NCI-H1105 treated with DMSO at 0.1 percent for 48 hours (cell line): ENCODE measurements at regions not wholly inside any gene's neighbourhood (a gene's known extent, or its start where the extent isn't known, plus 50 kb on each side); places are given as distances from the start of the nearest gene placed in this dataset.
A peak's percentile ranks its signal among the peaks of the same experiment; 100 is the strongest.
"Not testable (repeated sequence)": the region's sequence is repeated elsewhere in the genome, so short reads cannot be mapped to it uniquely, and the experiment has no call there.

ENCODE experiments used
- DNase-seq: peaks from one replicate; lab custom pipeline; 2025; lab: John Stamatoyannopoulos, UW

DNA sequence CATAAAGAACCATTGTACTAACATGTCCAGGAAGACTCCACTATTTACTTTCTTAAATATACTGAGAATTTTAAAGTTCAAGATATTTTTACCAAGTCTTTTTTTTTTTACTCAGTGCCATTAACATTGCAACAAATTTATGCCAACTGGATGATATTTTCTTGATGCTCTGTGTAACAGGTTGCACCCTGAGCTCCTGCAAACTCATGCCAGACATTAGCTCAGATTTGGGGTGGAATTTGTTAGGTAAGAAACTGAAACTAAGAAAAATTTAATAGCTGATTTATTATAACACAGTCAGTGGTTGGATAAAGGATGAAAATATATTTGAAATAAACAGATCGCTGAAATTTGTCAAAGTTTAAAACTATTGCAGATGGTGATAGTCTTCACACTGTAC lies 228.6 kb upstream of the SPHKAP start:
- DNase-seq, result no peak

DNA sequence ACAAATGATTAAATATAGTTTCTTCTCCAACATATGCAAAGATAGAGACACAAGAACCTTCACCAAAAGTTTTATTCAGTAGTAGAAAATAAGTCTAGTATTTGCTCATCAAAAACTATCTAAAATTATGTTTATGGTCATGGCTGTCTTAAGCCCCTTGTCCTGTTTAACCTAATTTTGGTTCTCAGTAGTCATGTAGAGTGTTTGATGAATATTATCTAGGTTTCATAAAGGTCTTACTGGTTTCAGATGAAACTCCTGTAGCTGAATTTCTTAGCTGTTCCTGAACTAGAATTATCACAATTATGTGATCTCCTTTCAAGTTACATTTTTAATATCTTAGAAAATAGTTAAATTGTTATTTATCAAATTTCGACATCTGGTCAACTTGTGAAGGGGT lies 228.0 kb upstream of the SPHKAP start:
- no peak for DNase-seq

DNA sequence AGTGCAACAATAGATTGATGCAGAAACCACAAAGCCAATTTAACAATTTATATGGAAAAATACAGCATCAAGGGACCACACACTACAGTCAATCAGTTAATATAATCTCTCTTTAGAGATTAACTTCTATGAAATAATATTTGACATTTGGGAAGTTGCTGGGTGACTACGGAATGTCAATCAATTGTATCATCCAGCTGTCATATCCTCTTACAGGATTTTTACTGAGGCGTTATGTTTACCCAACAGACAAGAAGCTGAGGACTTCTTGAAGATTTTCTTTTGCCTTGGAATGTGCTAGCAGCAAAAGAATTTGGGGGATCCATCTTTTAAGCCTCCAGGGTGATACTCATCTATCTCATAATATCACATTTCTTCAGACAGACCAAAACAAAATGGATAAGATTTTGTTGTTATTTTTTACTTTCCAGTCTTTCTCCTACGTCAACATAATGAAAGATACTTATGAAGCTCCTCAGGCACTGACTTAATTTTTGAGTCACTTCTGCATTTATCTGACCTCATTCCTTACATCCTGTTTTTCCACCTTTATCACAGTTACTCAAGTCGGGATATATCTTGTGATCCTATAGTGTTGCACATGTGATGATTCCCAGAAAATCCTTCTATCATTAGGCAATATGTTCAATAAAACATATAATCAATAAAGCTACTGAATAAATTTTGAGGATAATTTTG lies 227.2 kb upstream of the SPHKAP start:
- no peak for DNase-seq

DNA sequence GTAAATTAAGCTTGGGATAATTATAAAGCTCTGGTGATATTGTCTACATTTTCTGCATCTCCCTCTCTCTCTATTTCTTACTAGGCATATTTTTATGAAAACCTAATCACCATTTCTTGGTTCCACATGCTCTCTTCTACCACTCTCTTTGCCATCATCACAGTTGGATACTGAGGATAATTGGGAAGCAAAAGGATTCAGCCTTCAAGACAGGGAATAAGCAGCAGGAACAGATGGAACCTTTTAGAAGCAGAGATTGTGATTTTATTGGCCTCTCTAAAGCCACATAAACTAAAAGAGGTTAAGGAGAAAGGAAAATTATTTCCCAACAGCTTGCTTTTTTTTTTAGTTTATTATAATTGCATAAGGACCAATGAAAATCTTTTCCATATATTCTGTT lies 226.3 kb upstream of the SPHKAP start:
- no peak for DNase-seq

DNA sequence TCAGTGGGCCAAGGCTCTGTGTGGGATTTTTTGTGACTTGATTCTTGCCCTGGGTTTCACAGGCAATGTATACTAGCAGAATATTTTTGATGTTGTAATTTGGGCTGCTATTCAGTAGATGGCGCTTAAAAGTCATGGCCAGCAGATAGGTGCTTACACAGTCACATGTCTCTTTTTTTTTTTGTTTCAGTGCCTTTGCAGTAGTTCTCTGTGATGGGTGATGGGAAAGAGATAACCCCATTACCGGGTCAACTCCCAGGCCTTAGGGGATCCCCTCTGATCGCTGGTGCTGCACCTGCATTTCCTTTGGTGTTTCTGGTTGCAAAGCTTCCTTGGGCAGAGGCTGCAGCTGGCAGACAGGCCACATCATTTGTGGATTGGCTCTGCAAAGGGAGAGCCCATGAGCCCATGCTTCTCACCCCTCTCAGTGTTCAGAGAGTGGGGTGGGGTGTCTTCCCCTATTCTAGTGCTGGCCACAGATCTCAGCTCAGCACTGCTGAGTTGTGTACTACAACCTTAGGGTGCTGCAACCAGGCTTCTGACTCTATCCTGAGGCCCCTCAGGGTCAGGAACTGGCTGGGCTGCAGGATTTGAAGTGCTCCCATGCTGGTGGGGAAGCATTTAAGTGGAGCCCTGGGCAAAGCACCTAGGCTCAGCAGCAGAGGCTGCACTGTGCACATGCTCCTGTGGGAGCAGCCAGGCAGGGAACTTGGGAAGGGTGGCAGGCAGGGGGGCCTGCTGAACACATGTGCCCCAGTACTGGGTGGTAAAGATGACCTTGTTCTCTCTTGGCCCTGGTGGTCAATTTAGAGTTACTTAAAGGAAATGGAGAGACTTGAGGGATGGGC lies 219.8 kb upstream of the SPHKAP start:
- no peak for DNase-seq

DNA sequence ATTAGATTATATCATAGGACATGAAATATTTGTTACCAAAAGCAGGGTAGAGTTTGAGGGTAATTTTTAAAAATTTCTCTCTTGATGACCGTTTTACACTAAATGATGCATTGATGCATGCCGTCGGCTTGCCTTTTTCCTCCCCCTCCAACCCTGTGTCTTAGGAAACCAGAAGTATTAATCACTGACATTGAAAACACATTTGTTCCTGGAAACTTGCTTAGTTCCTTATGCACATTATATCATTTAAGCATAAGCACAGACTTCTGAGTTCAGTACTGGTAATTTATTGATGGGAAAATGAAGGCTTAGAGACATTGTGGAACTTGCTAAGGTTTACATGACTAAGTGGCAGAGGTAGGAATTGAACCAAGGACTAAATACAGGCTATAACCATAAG lies 206.3 kb upstream of the SPHKAP start:
- DNase-seq, result no peak

DNA sequence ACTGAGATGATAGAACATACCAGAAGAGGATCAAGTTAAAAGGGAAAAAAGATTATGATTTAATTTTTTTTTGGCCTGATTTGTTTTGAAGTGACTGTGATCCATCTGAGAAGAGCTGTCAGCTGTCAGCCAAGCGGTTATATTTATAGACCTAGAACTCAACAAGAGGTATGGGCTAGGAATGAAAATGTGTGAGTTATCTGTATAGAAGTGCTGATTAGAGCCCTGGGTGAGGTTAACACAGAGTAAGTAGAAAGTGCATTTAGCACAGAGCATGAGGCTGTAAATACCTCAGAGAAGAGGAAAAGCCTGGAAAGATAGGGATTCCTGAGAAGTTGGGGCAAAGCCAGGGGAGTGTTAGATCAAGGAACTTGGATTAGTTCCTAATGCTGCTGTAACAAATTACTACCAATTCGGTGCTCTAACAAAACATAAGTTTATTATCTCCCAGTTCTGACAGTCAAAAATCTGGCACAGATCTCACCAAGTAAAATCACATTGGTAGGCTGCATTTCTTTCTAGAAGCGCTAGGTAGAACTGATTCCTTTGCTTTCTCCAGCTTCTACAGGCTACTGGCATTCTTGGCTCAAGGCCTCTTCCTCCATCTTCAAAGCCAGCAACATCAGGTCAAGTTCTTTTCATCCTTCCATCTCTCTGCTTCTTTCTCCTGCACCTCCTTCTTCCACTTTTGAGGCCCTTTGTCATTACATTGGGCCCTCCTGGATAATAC lies 197.4 kb upstream of the SPHKAP start:
- DNase-seq, result no peak

DNA sequence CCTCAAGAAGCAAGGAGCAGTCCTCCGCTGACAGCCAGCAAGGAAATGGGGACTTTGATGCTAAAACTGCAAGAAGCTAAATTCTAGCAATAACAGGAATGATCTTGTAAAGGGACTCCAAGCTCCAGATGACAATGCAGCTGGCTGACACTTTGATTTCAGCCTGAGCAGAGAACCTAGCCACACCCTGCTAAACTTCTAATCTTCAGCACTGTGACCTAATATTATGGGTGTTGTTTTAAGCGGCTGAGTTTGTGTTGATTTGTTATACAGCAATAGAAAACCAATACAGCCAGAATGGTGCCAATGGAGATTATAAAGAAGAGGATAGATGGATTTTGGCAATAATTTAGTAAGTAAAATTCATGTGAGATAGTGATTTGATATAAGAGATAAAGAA lies 196.7 kb upstream of the SPHKAP start:
- DNase-seq, result no peak

DNA sequence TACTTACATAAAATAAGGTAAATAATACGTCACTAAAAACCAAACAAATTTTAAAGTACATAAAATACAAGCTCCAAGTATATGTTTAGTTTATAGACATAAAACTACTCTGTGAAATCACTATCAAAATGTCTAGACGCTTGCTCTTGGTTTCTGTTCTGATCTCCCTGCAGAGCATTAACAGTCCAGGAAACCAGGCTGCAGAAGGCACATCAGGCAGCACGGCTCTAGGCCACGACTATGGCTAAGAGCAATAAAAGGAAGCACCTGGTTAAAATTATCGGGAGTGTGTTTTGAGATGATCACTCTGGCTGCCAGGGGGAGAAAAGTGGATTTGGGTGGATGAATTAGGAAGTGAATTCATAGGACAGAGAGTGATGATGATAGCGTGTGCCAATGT lies 196.0 kb upstream of the SPHKAP start:
- DNase-seq, result no peak

DNA sequence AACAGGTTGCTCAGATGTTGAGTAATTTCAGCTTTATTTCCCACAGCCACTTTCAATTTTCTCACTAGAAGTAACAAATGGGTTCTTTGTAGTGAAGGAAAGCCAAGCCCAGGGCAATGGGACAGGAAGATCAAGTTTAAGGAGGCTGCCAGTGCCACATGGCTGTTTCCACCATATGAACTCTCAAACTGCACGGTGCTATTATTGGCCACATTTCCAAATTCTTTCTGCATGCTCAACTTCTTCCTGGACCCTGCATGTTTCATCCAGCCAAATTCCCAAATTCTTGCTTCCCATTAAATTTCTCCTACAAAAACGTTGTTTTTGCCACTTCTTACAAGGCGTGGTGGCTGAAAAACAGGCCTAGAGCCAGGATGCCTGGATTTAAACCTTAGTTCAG lies 193.3 kb upstream of the SPHKAP start:
- DNase-seq, result no peak

DNA sequence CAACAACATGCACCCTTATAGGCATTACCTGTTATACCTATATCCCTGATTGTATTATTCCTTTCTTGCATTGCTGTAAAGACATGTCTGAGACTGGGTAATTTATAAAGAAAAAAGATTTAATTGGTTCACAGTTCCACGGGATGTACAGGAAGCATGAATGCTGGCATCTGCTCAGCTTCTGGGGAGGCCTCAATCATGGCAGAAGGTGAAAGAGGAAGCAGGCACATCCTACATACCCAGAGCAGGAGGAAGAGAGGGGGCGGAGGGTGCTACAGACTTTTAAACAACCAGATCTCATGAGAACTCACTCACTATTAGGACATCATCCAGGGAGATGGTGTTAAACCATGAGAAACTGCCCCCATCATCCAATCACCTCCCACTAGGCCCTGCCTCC lies 191.7 kb upstream of the SPHKAP start:
- DNase-seq, result no peak

DNA sequence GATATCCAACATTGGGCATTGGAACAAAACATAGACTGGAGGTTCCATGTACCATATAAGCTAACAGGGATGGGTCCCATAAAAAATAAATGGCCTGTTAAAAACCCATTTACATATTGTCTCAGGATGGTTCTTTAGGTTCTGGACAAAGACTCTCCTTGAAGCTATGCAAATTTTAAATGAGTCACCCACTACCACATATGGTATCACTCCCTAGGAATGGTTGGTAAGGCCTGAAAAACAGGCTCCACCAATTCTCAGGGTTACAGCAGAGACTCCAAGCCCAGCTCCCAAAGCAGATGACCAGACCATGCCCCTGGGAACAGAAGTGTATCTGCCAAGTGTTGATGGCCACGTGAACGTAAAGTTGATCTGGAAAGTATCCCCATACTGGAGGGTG lies 190.7 kb upstream of the SPHKAP start:
- DNase-seq, result no peak

DNA sequence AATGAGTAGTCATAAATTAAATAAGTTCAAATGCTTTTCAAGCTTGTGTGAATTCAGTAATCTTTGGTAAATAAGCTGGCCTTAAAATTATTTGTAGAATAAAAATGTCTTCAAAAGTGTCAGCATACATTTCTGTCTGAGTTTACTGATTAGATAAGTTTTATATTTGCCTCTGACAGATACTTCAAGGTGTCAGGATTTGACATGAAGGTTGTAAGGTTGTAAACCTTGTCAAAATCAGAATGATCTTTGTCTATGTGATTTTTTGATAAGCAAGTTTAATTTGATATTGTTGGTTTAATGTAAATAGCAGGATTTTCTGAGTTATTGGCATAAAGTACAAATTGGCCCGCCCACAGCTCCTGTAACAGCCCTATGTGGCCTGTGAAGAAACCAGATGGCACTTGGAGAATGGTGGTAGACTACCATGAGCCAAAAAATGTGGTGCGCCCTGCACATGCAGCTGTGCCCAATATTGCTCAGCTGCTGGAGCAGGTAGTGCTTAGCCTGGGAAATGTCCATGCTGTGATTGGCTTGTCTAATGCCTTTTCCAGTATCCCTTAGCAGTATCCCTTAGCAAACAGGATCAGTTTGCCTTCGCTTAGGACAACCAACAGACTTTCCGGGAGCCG lies 188.0 kb upstream of the SPHKAP start:
- no peak for DNase-seq

DNA sequence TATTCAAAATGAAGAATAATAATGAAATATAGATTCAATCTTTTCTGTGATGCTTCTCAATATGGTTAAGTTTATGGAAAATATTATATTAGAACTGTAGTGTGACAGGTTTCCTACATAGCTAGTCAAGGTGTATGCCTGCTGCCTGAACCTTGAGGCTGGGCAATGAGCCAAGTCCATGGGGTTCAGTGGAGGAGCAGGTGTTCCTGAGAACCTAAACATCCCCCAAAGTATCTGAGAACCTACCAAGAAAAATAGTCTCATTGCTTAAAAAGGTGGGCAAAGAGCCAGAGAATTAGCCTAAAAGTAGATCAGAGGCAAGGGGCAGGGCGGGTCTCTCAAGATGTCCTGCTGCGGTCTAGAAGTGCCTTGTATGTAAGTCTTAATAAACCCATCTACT lies 185.9 kb upstream of the SPHKAP start:
- DNase-seq, result peak; percentile 77

DNA sequence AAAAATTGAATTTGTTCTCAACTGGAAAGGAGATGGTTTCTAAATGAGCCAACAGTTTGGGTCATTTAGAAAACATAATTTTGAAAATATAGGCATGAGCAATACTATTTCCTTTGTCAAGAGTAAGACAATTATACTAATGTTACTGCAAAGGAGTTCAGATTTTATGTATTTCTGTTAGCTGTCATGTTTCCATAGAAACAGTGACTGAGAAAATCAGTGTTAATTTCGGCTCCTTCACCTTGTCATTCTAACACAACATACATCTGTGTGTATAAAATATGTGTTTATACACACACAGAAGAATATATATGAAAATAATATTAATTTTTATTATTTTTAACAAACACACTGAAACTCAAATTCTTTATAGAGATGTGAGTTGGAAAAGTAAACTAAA lies 178.0 kb upstream of the SPHKAP start:
- DNase-seq, result no peak

DNA sequence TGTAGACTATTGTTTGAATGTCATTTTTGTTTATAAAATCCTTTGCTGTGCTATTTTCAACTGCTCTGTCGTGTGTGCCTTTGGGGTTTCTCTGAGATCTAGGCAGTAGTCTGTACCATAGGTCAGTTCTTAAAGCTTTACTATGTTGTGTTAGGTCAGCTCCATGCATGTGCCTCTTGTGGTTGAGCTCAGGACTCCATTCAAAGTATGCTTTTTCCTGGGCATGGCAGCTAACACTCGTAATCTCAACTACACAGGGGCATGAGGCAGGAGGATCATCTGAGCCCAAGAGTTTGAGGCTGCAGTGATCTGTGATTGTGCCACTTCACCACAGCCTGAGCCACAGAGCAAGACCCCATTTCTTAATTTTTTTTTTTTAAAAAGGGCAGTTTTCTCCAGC lies 174.4 kb upstream of the SPHKAP start:
- no peak for DNase-seq

DNA sequence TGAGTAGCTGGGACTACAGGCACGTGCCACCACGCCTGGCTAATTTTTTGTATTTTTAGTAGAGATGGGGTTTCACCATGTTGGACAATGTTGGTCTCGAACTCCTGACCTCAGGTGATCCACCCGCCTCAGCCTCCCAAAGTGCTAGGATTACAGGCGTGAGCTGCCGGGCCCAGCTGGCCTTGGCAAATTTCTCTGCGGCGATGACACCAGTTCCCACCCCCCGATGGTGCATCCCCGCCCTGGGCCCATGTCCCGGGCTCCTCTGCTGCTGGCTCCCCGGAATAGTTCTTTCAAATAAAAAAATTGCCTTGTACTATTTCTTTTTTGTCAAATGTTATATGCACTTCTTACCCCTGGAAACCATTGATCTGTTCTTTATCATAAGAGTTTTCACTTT lies 171.5 kb upstream of the SPHKAP start:
- DNase-seq, result not testable (repeated sequence)

DNA sequence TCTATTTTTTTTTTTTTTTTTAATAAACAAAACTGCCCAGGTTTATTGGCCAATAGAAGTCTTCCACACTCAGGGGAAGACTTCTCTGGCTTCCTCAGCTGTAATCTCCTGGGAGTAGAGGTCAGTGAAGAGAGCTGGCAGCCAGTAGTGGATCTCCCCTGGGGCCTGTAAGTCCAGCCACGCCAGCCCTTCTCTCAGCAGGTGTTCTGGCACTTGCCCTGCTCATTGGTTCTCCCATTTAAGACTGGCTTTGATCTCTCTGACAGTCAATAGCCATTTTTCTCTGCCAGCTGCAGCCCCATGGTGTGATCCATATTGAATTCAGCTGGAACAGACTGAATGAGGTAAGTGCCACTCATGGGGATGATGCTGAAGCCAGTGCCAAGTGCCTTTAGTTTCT lies 170.6 kb upstream of the SPHKAP start:
- DNase-seq, result peak; percentile 18

DNA sequence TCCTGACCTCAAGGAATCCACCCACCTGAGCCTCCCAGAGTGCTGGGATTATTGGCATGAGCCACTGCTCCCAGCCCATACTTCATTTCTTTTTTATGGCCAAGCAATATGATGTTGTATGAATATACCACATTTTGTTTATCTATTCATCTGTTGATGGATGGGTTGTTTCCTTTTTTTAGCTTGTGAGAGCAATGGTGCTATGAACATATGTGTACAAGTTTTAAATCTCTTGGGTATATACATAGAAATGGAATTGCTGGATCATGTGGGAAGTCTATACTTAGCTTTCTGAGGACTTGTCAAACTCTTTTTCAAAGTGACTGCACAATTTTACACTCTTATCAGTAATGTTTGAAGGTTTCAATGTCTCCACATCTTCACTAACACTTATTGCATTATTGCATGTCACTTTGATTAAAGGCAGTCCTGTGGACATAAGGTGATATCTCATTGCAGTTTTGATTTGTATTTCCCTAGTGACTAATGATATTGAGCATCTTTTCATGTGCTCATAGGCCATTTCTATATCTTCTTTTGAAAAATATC lies 167.1 kb upstream of the SPHKAP start:
- no peak for DNase-seq

DNA sequence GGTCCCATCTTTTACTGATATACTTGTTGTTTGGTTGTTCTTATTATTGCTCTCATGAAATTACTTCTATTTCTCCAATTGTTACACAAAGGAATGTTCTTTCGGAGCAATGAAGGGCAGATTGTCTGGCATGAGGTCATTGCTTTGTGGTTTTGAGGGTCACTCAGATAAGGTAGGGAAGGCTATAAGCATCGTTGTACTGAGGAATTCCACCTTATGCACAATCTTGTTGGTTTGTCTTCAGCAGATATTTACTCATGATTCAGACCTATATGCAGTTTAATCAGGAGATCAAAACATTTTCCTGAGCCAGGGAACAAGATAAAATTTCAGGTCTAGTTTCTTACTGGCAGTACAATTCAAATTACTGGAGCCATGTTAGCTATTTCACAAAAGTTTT lies 163.0 kb upstream of the SPHKAP start:
- no peak for DNase-seq

DNA sequence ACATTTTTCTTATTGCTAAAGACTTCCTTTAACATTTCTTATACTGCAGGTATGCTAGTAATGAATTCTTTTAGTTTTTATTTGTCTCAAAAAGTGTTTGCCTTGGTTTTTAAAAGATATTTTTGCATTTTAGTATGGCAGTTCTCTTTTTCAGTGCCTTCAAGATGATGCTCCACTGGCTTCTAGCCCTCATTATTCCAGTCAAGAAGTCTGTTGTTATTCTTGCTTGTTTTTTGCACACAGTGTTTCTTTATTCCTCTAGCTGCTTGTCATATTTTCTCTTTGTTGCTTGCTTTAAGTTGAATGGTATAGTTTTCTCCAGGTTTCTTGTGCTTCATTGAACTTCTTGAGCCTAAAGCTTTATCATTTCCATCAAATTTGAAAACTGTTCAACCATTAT lies 158.0 kb upstream of the SPHKAP start:
- DNase-seq, result no peak

DNA sequence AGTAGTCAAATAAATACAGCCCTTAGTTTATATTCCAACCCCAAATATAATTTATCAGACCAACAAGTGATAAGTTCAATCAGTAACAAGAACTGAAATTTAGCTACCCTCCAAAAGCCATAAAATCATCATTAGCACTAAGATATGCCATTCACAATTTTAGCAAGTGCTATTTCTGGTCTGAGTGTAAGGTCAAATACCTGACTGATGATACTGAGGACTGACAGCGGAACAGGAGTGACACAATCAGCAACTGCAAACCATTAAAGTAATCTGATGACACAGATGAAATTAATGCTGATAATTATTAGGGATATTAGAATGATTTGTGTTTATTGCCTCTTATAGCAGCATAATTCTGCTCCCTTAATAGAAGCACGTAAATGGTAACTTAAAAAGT lies 152.7 kb upstream of the SPHKAP start:
- no peak for DNase-seq
